ENCODE measurements at regions not wholly inside any gene's neighbourhood (a gene's known extent, or its start where the extent isn't known, plus 50 kb on each side); places are given as distances from the start of the nearest gene placed in this dataset.

DNA sequence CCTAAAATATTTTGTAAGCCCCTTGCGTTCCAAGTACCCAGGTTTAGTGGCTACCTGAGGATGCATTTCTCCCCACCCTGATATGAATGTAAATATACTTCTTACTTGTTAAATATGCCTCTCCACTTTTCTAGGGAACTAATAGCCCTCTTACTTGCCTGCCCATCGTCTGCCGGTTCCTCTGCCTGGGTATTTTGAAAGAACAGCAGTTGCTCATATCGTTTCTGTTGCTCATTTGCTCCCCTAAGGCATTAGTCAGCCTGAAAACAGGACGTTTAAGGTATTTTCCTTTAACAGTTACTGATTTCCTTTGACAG is 141.3 kb upstream of the CARMIL1 start:
- TF ChIP-seq, protein P1, sequence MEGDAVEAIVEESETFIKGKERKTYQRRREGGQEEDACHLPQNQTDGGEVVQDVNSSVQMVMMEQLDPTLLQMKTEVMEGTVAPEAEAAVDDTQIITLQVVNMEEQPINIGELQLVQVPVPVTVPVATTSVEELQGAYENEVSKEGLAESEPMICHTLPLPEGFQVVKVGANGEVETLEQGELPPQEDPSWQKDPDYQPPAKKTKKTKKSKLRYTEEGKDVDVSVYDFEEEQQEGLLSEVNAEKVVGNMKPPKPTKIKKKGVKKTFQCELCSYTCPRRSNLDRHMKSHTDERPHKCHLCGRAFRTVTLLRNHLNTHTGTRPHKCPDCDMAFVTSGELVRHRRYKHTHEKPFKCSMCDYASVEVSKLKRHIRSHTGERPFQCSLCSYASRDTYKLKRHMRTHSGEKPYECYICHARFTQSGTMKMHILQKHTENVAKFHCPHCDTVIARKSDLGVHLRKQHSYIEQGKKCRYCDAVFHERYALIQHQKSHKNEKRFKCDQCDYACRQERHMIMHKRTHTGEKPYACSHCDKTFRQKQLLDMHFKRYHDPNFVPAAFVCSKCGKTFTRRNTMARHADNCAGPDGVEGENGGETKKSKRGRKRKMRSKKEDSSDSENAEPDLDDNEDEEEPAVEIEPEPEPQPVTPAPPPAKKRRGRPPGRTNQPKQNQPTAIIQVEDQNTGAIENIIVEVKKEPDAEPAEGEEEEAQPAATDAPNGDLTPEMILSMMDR (IDR thresholded peaks at IDR 0.05) = no peak
- TF ChIP-seq POLR2AphosphoS5 (IDR thresholded peaks at IDR 0.05) (no peak), EP300 (IDR thresholded peaks at IDR 0.05) (no peak), POLR2A (IDR thresholded peaks at IDR 0.05) (no peak)
